HepG2 (cell line): ENCODE measurements at regions not wholly inside any gene's neighbourhood (a gene's known extent, or its start where the extent isn't known, plus 50 kb on each side); places are given as distances from the start of the nearest gene placed in this dataset.
"Not testable (repeated sequence)": the region's sequence is repeated elsewhere in the genome, so short reads cannot be mapped to it uniquely, and the experiment has no call there.

Experiments used
- ATAC-seq: fragments of 200-7000 bp; cut with Tn5 transposase; 3 replicates; pipeline ENCODE4 v1.9.1; 2020; ENCODE audit warnings: mild to moderate bottlenecking, moderate library complexity
- BruUV-seq: library from RNA; stranded (reverse); fragments of 400-500 nt; replicated peaks from 2 replicates; lab custom pipeline; 2021; lab: Mats Ljungman, UMichigan
- CTCF ChIA-PET: fragments of 300-600 bp; formaldehyde crosslinking; extraction: SDS; loops from one replicate; lab custom pipeline; 2021; ENCODE audit warnings: low total read pairs, inconsistent platforms, low intra/inter-chr PET ratio; lab: Yijun Ruan, JAX
- POLR2A ChIA-PET: fragments of 350-600 bp; sonication (Branson Sonifier 250); formaldehyde crosslinking; loops from one replicate; lab custom pipeline; 2020; ENCODE audit warnings: antibody characterized with exemption, inconsistent platforms; lab: Yijun Ruan, JAX
- DNase-seq: peaks from one replicate; pipeline ENCODE4 v3.0.0-alpha.2; 2015; ENCODE audit warnings: low spot score
- FAIRE-seq: peaks from 3 replicates; lab custom pipeline; 2011; peaks lifted over from hg19 to GRCh38; lab: Jason Lieb, UNC
- H2AFZ ChIP-seq: one replicate; pipeline ENCODE4 v1.6.1; 2011; ENCODE audit warnings: low read length, inconsistent platforms
- H3K27ac ChIP-seq: fragments of 300-600 bp; 3 replicates; pipeline ENCODE4 v1.8.0; 2011; ENCODE audit warnings: mixed run types, mild to moderate bottlenecking, mixed read lengths, low read length, inconsistent platforms; ENCODE audit not compliant: insufficient read depth; ENCODE audit errors: extremely low read length
- H3K27me3 ChIP-seq, 2 experiments: fragments of 200-600 bp in 1 of 2; 2 replicates in 1 of 2; 3 replicates in 1 of 2; pipeline versions ENCODE4 v1.6.0 to v1.8.0; 2011; ENCODE audit warnings: low read length in 2 of 2, mild to moderate bottlenecking in 2 of 2, moderate library complexity in 2 of 2, inconsistent platforms in 1 of 2; ENCODE audit not compliant: insufficient read depth in 2 of 2, control insufficient read depth in 1 of 2
- H3K36me3 ChIP-seq, 2 experiments: fragments of 200-600 bp in 1 of 2; replicated peaks in 1 of 2; 2 replicates in 1 of 2; 3 replicates in 1 of 2; pipeline versions ENCODE4 v1.5.1 to v1.8.0; 2011; ENCODE audit warnings: low read length in 2 of 2, inconsistent platforms in 1 of 2; ENCODE audit not compliant: insufficient read depth in 2 of 2, control insufficient read depth in 1 of 2
- H3K4me1 ChIP-seq: 2 replicates; pipeline ENCODE4 v1.5.1; 2012; ENCODE audit warnings: low read length, inconsistent platforms; ENCODE audit not compliant: insufficient read depth
- H3K4me2 ChIP-seq: 2 replicates; pipeline ENCODE4 v1.6.0; 2011; ENCODE audit warnings: low read depth, low read length, inconsistent platforms
- H3K4me3 ChIP-seq, 3 experiments: fragments of 200-600 bp in 1 of 3; sonication (generic), shearing (Covaris generic) in 1 of 3; replicated peaks in 1 of 3; 2 replicates each; pipeline ENCODE4 v1.5.1; 2011 to 2016; ENCODE audit warnings: low read length in 3 of 3, inconsistent platforms in 2 of 3, low read depth in 2 of 3, mild to moderate bottlenecking in 2 of 3, control low read depth in 1 of 3, mixed read lengths in 1 of 3; ENCODE audit not compliant: insufficient read depth in 1 of 3
- H3K79me2 ChIP-seq: one replicate; pipeline ENCODE4 v1.6.1; 2011; ENCODE audit warnings: low read length, inconsistent platforms; ENCODE audit not compliant: insufficient read depth
- H3K9ac ChIP-seq: 2 replicates; pipeline ENCODE4 v1.6.0; 2011; ENCODE audit warnings: mild to moderate bottlenecking, low read depth, low read length, inconsistent platforms; ENCODE audit not compliant: insufficient read depth
- H3K9me3 ChIP-seq: 2 replicates; pipeline ENCODE4 v1.5.1; 2012; ENCODE audit warnings: mild to moderate bottlenecking, low read length
- H4K20me1 ChIP-seq: 2 replicates; pipeline ENCODE4 v1.6.0; 2011; ENCODE audit warnings: inconsistent platforms, mild to moderate bottlenecking, low read length, moderate library complexity; ENCODE audit not compliant: insufficient read depth
- WGBS: methylation state at CpG from one replicate; pipeline ENCODE4 v1.1.6; 2017; ENCODE audit warnings: low lambda C conversion rate; 5-methylcytosine and 5-hydroxymethylcytosine counted together
- in situ Hi-C: cut with HindIII; loops from 2 replicates; pipeline ENCODE4 v1.10.0; 2017; ENCODE audit warnings: low pct_unique_long_range_greater_than_20kb; ENCODE audit not compliant: extremely low pct_ligation_motif_present
- intact Hi-C: fragments of 100-400 bp; cut with micrococcal nuclease; formaldehyde crosslinking; loops from one replicate; pipeline ENCODE4 v1.10.0; 2022; ENCODE audit not compliant: unreplicated experiment

GRCh38 chr7:76829-77395 lies 115.5 kb upstream of the FAM20C start:
- H3K36me3 ChIP-seq, in situ Hi-C loops, H3K27ac ChIP-seq, intact Hi-C loops, DNase-seq, H2AFZ ChIP-seq, H3K4me2 ChIP-seq, H3K4me3 ChIP-seq, H3K4me1 ChIP-seq, POLR2A ChIA-PET, H4K20me1 ChIP-seq, ATAC-seq, H3K9ac ChIP-seq, CTCF ChIA-PET, FAIRE-seq, H3K9me3 ChIP-seq, H3K79me2 ChIP-seq, BruUV-seq: not testable (repeated sequence)
- WGBS, result 6% methylated on average over 8 of the region's 11 CpGs
- H3K27me3 ChIP-seq, result peaks cover 2 to 17% of the 10 kb centered on the region in 2 experiments; a peak in 3 of 5 replicates

GRCh38 chr7:78862-79261 lies 113.5 kb upstream of the FAM20C start:
- H2AFZ ChIP-seq, FAIRE-seq, H4K20me1 ChIP-seq, H3K79me2 ChIP-seq, H3K36me3 ChIP-seq, H3K4me3 ChIP-seq, DNase-seq, H3K4me2 ChIP-seq, H3K9ac ChIP-seq, H3K9me3 ChIP-seq, in situ Hi-C loops, POLR2A ChIA-PET, BruUV-seq, intact Hi-C loops, ATAC-seq, CTCF ChIA-PET, H3K27ac ChIP-seq, H3K4me1 ChIP-seq: not testable (repeated sequence)
- peaks cover 2 to 33% of the 10 kb centered on the region in 2 experiments; a peak in 3 of 5 replicates for H3K27me3 ChIP-seq
- 92% methylated on average over 5 of the region's 7 CpGs for WGBS

- POLR2A ChIA-PET, H3K27ac ChIP-seq, BruUV-seq, H3K9me3 ChIP-seq, H3K4me3 ChIP-seq, intact Hi-C loops, H3K4me2 ChIP-seq, H2AFZ ChIP-seq, FAIRE-seq, H3K36me3 ChIP-seq, CTCF ChIA-PET, H4K20me1 ChIP-seq, in situ Hi-C loops, H3K9ac ChIP-seq, ATAC-seq, H3K4me1 ChIP-seq, DNase-seq, H3K79me2 ChIP-seq: not testable (repeated sequence)
- H3K27me3 ChIP-seq, result peaks cover 2 to 39% of the 10 kb centered on the region in 2 experiments; a peak in 3 of 5 replicates
- WGBS, result 24% methylated on average over 5 of the region's 15 CpGs
These were observed 112.8 kb upstream of the FAM20C start for GRCh38 chr7:79400-80055.
